Natural killer cell (primary cell): ENCODE measurements at regions not wholly inside any gene's neighbourhood (a gene's known extent, or its start where the extent isn't known, plus 50 kb on each side); places are given as distances from the start of the nearest gene placed in this dataset.

Source experiments
- ATAC-seq, 3 donors: fragments of 150-1000 bp in 2 of 3; fragments of 200-7000 bp in 1 of 3; cut with Tn5 transposase; 1 replicate in 1 of 3; 2 replicates in 2 of 3; pipeline ENCODE4 v1.10.0; 2021; ENCODE audit warnings: mild to moderate bottlenecking in 2 of 3, moderate library complexity in 2 of 3
- DNase-seq, 2 donors: peaks; one replicate each; pipeline versions ENCODE4 v3.0.0 to v3.0.0-alpha.2; 2013 to 2021; ENCODE audit warnings: mixed read lengths in 1 of 2
- H3K27ac ChIP-seq: one replicate; pipeline ENCODE4 v1.5.1; 2013; ENCODE audit warnings: mild to moderate bottlenecking, low read length
- H3K27me3 ChIP-seq: one replicate; pipeline ENCODE4 v1.6.1; 2013; ENCODE audit warnings: low read length; ENCODE audit not compliant: control insufficient read depth, insufficient read depth
- H3K36me3 ChIP-seq: one replicate; pipeline ENCODE4 v1.6.1; 2013; ENCODE audit warnings: low read length; ENCODE audit not compliant: control insufficient read depth, insufficient read depth
- H3K4me1 ChIP-seq: one replicate; pipeline ENCODE4 v1.6.1; 2013; ENCODE audit warnings: low read length; ENCODE audit not compliant: control insufficient read depth, insufficient read depth
- H3K4me3 ChIP-seq: one replicate; pipeline ENCODE4 v1.5.1; 2013; ENCODE audit warnings: low read length
- H3K9me3 ChIP-seq: one replicate; pipeline ENCODE4 v1.6.1; 2013; ENCODE audit warnings: low read length; ENCODE audit not compliant: control insufficient read depth, insufficient read depth
- H3K27ac Mint-ChIP-seq, 2 donors: one replicate each; pipeline ENCODE4 v1.8.0; 2022; ENCODE audit warnings: mild to moderate bottlenecking in 2 of 2, mixed read lengths in 2 of 2, moderate library complexity in 1 of 2
- H3K27me3 Mint-ChIP-seq, 2 donors: one replicate each; pipeline ENCODE4 v1.8.0; 2022; ENCODE audit warnings: low read depth in 2 of 2, mixed read lengths in 2 of 2
- H3K36me3 Mint-ChIP-seq: one replicate; pipeline ENCODE4 v1.8.0; 2022; ENCODE audit warnings: mixed read lengths
- H3K4me1 Mint-ChIP-seq, 2 donors: one replicate each; pipeline ENCODE4 v1.8.0; 2022; ENCODE audit warnings: mixed read lengths in 2 of 2
- H3K4me3 Mint-ChIP-seq: one replicate; pipeline ENCODE4 v1.8.0; 2022; ENCODE audit warnings: mild to moderate bottlenecking, moderate library complexity, mixed read lengths
- H3K9me3 Mint-ChIP-seq, 2 donors: one replicate each; pipeline ENCODE4 v1.8.0; 2022; ENCODE audit warnings: mixed read lengths in 2 of 2
- CTCF ChIP-seq: fragments of 200-600 bp; IDR thresholded peaks from one replicate; pipeline ENCODE4 v1.8.0; 2022; ENCODE audit warnings: antibody characterized with exemption
- WGBS: methylation state at CpG from one replicate; pipeline ENCODE4 v1.1.7; 2013; ENCODE audit warnings: missing lambda C conversion rate; ENCODE audit not compliant: insufficient coverage; 5-methylcytosine and 5-hydroxymethylcytosine counted together
- intact Hi-C: fragments of 100-400 bp; cut with micrococcal nuclease; formaldehyde crosslinking; loops from one replicate; pipeline ENCODE4 v1.14.2; 2022

GRCh38 chr4:122003335-122003734, 51.5 kb upstream of the TRPC3 start:
- Mint-ChIP-seq H3K9me3 (no peaks in the 10 kb centered on the region), H3K27me3 (peaks cover 7 to 11% of the 10 kb centered on the region in 2 donors), H3K4me1 (no peaks in the 10 kb centered on the region), H3K27ac (no peak overlapping the region), H3K4me3 (no peak overlapping the region), H3K36me3 (no peaks in the 10 kb centered on the region)
- no peaks in the 10 kb centered on the region for H3K36me3 ChIP-seq
- ATAC-seq: peak in 2 of 3 donors; percentile 42 to 52
- peak in 1 of 2 donors; percentile 78 for DNase-seq
- H3K27ac ChIP-seq: no peak overlapping the region
- H3K9me3 ChIP-seq: no peaks in the 10 kb centered on the region
- H3K27me3 ChIP-seq: peaks cover 4% of the 10 kb centered on the region
- intact Hi-C loops: loop anchor here (5.0 kb wide), 1 partner anchor 101 kb away; no protein-coding TSS in a partner anchor
- no peaks in the 10 kb centered on the region for H3K4me1 ChIP-seq
- TF ChIP-seq CTCF: no peak
- H3K4me3 ChIP-seq: no peak overlapping the region
- 73% methylated on average over 6 of the region's 7 CpGs for WGBS
